ENCODE measurements at regions not wholly inside any gene's neighbourhood (a gene's known extent, or its start where the extent isn't known, plus 50 kb on each side); places are given as distances from the start of the nearest gene placed in this dataset.

DNA sequence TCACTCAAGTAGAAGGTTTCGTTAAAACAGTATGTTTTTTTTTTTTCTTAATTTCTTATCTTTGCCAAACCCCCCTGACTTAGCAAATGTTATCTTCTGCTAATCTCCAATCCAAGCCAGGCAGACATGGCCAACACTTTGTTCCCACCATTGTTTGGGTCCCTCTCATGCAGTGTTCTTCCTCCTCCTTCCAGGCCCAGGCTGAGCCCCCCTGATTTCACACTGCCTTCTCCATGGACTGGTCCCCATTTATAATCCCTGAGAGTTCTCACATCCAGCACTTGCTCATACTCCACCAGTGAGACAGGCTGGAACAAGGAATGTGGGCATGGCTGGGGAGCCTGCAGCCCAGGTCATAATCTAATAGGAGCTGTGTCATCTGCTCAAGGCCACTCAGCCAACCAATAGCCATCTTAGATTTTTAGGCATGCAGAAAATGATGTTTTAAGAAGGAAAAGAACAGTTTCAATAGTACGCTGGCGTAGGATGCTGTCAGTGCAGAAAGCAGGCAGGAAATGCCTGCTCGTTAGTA lies 238.4 kb upstream of the CCDC196 start:
- H3K27ac ChIP-seq, result no peak overlapping the region
- no peaks in the 10 kb centered on the region for H3K9me3 ChIP-seq
- no peaks in the 10 kb centered on the region for H3K27me3 ChIP-seq
- no peak overlapping the region for H3K4me3 ChIP-seq
- intact Hi-C loops (cut with DNase I; ENCODE audit: low total_unique reads), result no loop called here
- TF ChIP-seq, protein P1, sequence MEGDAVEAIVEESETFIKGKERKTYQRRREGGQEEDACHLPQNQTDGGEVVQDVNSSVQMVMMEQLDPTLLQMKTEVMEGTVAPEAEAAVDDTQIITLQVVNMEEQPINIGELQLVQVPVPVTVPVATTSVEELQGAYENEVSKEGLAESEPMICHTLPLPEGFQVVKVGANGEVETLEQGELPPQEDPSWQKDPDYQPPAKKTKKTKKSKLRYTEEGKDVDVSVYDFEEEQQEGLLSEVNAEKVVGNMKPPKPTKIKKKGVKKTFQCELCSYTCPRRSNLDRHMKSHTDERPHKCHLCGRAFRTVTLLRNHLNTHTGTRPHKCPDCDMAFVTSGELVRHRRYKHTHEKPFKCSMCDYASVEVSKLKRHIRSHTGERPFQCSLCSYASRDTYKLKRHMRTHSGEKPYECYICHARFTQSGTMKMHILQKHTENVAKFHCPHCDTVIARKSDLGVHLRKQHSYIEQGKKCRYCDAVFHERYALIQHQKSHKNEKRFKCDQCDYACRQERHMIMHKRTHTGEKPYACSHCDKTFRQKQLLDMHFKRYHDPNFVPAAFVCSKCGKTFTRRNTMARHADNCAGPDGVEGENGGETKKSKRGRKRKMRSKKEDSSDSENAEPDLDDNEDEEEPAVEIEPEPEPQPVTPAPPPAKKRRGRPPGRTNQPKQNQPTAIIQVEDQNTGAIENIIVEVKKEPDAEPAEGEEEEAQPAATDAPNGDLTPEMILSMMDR (IDR thresholded peaks at IDR 0.05), result no peak
- TF ChIP-seq POLR2A (IDR thresholded peaks at IDR 0.05), result no peak
- no peaks in the 10 kb centered on the region for H3K36me3 ChIP-seq
- DNase-seq, result no peak
- no peaks in the 10 kb centered on the region for H3K4me1 ChIP-seq

DNA sequence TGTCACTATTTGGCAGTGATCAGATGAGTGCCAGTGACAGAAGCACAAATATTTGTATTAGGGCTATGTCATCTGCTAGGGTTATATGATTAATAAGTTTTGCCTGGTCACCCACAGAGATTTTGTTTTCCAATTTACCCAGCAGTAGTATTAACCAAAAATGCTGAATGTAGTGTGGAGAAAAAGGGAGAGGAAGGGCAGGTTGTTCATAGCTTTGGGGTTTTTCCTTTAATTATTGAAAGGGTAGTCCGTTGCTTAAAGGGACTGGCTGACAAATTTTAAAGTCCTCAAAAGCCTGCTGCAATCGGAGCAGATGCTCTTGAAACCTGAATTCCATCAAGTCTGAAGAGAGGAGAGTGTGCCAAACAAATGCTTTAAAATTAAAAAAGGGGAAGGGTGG lies 237.9 kb upstream of the CCDC196 start:
- Histone ChIP-seq H3K27ac (no peak overlapping the region), H3K27me3 (no peaks in the 10 kb centered on the region), H3K4me1 (no peaks in the 10 kb centered on the region), H3K36me3 (no peaks in the 10 kb centered on the region), H3K4me3 (no peak overlapping the region), H3K9me3 (no peaks in the 10 kb centered on the region)
- TF ChIP-seq, protein P1 (IDR thresholded peaks at IDR 0.05), result no peak
- TF ChIP-seq POLR2A (IDR thresholded peaks at IDR 0.05), result no peak
- intact Hi-C loops (cut with DNase I; ENCODE audit: low total_unique reads), result no loop called here
- no peak for DNase-seq

DNA sequence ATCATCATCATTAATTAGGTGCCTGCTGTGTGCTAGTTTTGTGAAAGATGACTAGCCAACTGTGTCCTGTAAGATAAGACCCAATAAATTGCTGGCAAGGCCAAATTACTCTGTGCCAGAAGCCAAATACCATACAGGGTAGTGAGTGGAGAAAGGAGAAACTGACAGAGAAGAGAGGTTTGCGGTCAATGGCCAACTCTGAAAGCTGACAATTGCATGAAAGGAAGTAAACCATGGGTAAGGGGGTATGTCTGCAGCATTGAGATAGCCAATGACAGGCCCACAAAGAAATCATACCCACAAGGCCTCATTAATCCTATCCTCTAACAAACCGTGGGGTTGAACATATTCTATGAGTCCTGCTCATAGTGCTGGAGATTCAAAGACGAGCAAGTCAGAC lies 236.6 kb upstream of the CCDC196 start:
- Histone ChIP-seq H3K4me1 (no peaks in the 10 kb centered on the region), H3K9me3 (no peaks in the 10 kb centered on the region), H3K27ac (no peak overlapping the region), H3K4me3 (no peak overlapping the region), H3K36me3 (no peaks in the 10 kb centered on the region), H3K27me3 (no peaks in the 10 kb centered on the region)
- no peak for TF ChIP-seq POLR2A (IDR thresholded peaks at IDR 0.05)
- TF ChIP-seq, protein P1 (IDR thresholded peaks at IDR 0.05), result no peak
- intact Hi-C loops (cut with DNase I; ENCODE audit: low total_unique reads), result no loop called here
- DNase-seq, result no peak

- no peak overlapping the region for H3K4me3 ChIP-seq
- TF ChIP-seq POLR2A (IDR thresholded peaks at IDR 0.05), result no peak
- TF ChIP-seq, protein P1 (IDR thresholded peaks at IDR 0.05), result no peak
- H3K27me3 ChIP-seq, result no peaks in the 10 kb centered on the region
Observed at GRCh38 chr14:66254038-66254437, 232.1 kb upstream of the CCDC196 start.

GRCh38 chr14:66268802-66269334 lies 217.3 kb upstream of the CCDC196 start:
- H3K27ac ChIP-seq, result no peak overlapping the region
- H3K36me3 ChIP-seq, result no peaks in the 10 kb centered on the region
- no peaks in the 10 kb centered on the region for H3K27me3 ChIP-seq
- intact Hi-C loops (cut with DNase I; ENCODE audit: low total_unique reads), result no loop called here
- H3K9me3 ChIP-seq, result no peaks in the 10 kb centered on the region
- H3K4me1 ChIP-seq, result peaks cover 0 to 4% of the 10 kb centered on the region in 2 donors
- no peak overlapping the region for H3K4me3 ChIP-seq
- TF ChIP-seq, protein P1 (IDR thresholded peaks at IDR 0.05), result no peak
- no peak for TF ChIP-seq POLR2A (IDR thresholded peaks at IDR 0.05)
- no peak for DNase-seq

More at GRCh38 chr14:66254038-66254437, 232.1 kb upstream of the CCDC196 start:
- Histone ChIP-seq H3K9me3 (no peaks in the 10 kb centered on the region), H3K27ac (no peak overlapping the region), H3K4me1 (no peaks in the 10 kb centered on the region), H3K36me3 (no peaks in the 10 kb centered on the region)
- intact Hi-C loops (cut with DNase I; ENCODE audit: low total_unique reads), result no loop called here
- no peak for DNase-seq

Data from uterus (tissue), 3 donors.